Uterus (tissue), 3 donors: ENCODE measurements at regions not wholly inside any gene's neighbourhood (a gene's known extent, or its start where the extent isn't known, plus 50 kb on each side); places are given as distances from the start of the nearest gene placed in this dataset.

Experiments
- DNase-seq, 2 donors: peaks; one replicate each; pipeline ENCODE4 v3.0.0-alpha.2; 2019 to 2020
- H3K27ac ChIP-seq, 2 donors: fragments of 200-600 bp; sonication (generic); 1 replicate in 1 of 2; 2 replicates in 1 of 2; pipeline ENCODE4 v1.5.1; 2016 to 2018
- H3K27me3 ChIP-seq, 2 donors: fragments of 200-600 bp; sonication (generic); one replicate each; pipeline ENCODE4 v1.5.1; 2018 to 2019; ENCODE audit warnings: control low read depth in 1 of 2
- H3K36me3 ChIP-seq, 2 donors: fragments of 200-600 bp; sonication (generic); one replicate each; pipeline ENCODE4 v1.5.1; 2019; ENCODE audit warnings: control low read depth in 1 of 2
- H3K4me1 ChIP-seq, 2 donors: fragments of 200-600 bp; sonication (generic); one replicate each; pipeline ENCODE4 v1.5.1; 2018 to 2019; ENCODE audit warnings: control low read depth in 1 of 2
- H3K4me3 ChIP-seq, 2 donors: fragments of 200-600 bp; sonication (generic); 1 replicate in 1 of 2; 2 replicates in 1 of 2; pipeline ENCODE4 v1.5.1; 2018 to 2019; ENCODE audit warnings: mild to moderate bottlenecking in 1 of 2
- H3K9me3 ChIP-seq, 2 donors: fragments of 200-600 bp; sonication (generic); one replicate each; pipeline ENCODE4 v1.5.1; 2019; ENCODE audit warnings: control low read depth in 1 of 2
- CTCF ChIP-seq, 4 experiments: fragments of 200-600 bp in 2 of 4; fragments of 450-650 bp in 2 of 4; sonication (generic) in 2 of 4; IDR thresholded peaks; one replicate each; pipeline ENCODE4 v1.5.1; 2016 to 2019; ENCODE audit warnings: antibody characterized with exemption in 4 of 4, mild to moderate bottlenecking in 2 of 4, moderate library complexity in 1 of 4
- POLR2A ChIP-seq, 2 donors: fragments of 450-650 bp; IDR thresholded peaks; one replicate each; pipeline ENCODE4 v1.6.1; 2016; ENCODE audit warnings: antibody characterized with exemption in 2 of 2, mild to moderate bottlenecking in 1 of 2, moderate library complexity in 1 of 2
- intact Hi-C: fragments of 100-400 bp; cut with DNase I; formaldehyde crosslinking; loops from one replicate; pipeline ENCODE4 v1.15.1; 2023; ENCODE audit warnings: low total_unique reads
- donor health status: DM: yes; HTN: yes; CAD: no.

GRCh38 chr6:81328700-81329099, 423.8 kb downstream of the TENT5A start:
- Histone ChIP-seq H3K4me3 (no peak overlapping the region), H3K27me3 (no peaks in the 10 kb centered on the region), H3K9me3 (no peaks in the 10 kb centered on the region), H3K4me1 (no peaks in the 10 kb centered on the region), H3K27ac (no peak overlapping the region), H3K36me3 (no peaks in the 10 kb centered on the region)
- no peak for DNase-seq
- intact Hi-C loops = no loop called here
- TF ChIP-seq CTCF (IDR thresholded peaks at IDR 0.05) (no peak), POLR2A (IDR thresholded peaks at IDR 0.05) (no peak)

- Histone ChIP-seq H3K27ac (no peak overlapping the region), H3K36me3 (no peaks in the 10 kb centered on the region), H3K27me3 (no peaks in the 10 kb centered on the region), H3K9me3 (no peaks in the 10 kb centered on the region), H3K4me3 (no peak overlapping the region), H3K4me1 (no peaks in the 10 kb centered on the region)
- DNase-seq = no peak
- intact Hi-C loops = no loop called here
- TF ChIP-seq POLR2A (IDR thresholded peaks at IDR 0.05) = no peak
- TF ChIP-seq CTCF (IDR thresholded peaks at IDR 0.05) = no peak
Observed at GRCh38 chr6:81326881-81327561, 425.5 kb downstream of the TENT5A start.

GRCh38 chr6:81309811-81310210, 442.7 kb downstream of the TENT5A start:
- Histone ChIP-seq H3K4me1 (no peaks in the 10 kb centered on the region), H3K27ac (no peak overlapping the region), H3K36me3 (no peaks in the 10 kb centered on the region), H3K4me3 (no peak overlapping the region), H3K27me3 (no peaks in the 10 kb centered on the region), H3K9me3 (no peaks in the 10 kb centered on the region)
- intact Hi-C loops = no loop called here
- DNase-seq = no peak
- TF ChIP-seq CTCF (IDR thresholded peaks at IDR 0.05) (no peak), POLR2A (IDR thresholded peaks at IDR 0.05) (no peak)

- TF ChIP-seq POLR2A (IDR thresholded peaks at IDR 0.05) (no peak), CTCF (IDR thresholded peaks at IDR 0.05) (no peak)
- no peaks in the 10 kb centered on the region for H3K9me3 ChIP-seq
- intact Hi-C loops = no loop called here
- H3K27ac ChIP-seq = no peak overlapping the region
- H3K4me3 ChIP-seq = no peak overlapping the region
- H3K36me3 ChIP-seq = no peaks in the 10 kb centered on the region
- DNase-seq = no peak
- H3K4me1 ChIP-seq = no peaks in the 10 kb centered on the region
- H3K27me3 ChIP-seq = no peaks in the 10 kb centered on the region
Observed at GRCh38 chr6:81308577-81309279, 443.8 kb downstream of the TENT5A start.

- no peaks in the 10 kb centered on the region for H3K4me1 ChIP-seq
- DNase-seq = no peak
- no peak overlapping the region for H3K4me3 ChIP-seq
- TF ChIP-seq POLR2A (IDR thresholded peaks at IDR 0.05) = no peak
- TF ChIP-seq CTCF (IDR thresholded peaks at IDR 0.05) = no peak
- H3K27me3 ChIP-seq = no peaks in the 10 kb centered on the region
- H3K27ac ChIP-seq = no peak overlapping the region
- intact Hi-C loops = no loop called here
- no peaks in the 10 kb centered on the region for H3K9me3 ChIP-seq
- no peaks in the 10 kb centered on the region for H3K36me3 ChIP-seq
Observed at GRCh38 chr6:81307651-81308214, 444.7 kb downstream of the TENT5A start.
